Endodermal cell (in vitro differentiated cells): ENCODE measurements at regions not wholly inside any gene's neighbourhood (a gene's known extent, or its start where the extent isn't known, plus 50 kb on each side); places are given as distances from the start of the nearest gene placed in this dataset.

Experiments
- DNase-seq: peaks from one replicate; pipeline ENCODE4 v3.0.0-alpha.2; 2017
- H3K27ac ChIP-seq: 2 replicates; pipeline ENCODE4 v1.5.1; 2013; ENCODE audit warnings: mild to moderate bottlenecking, low read depth, low read length, moderate library complexity
- H3K27me3 ChIP-seq: 2 replicates; pipeline ENCODE4 v1.6.1; 2013; ENCODE audit warnings: mild to moderate bottlenecking, low read length, moderate library complexity; ENCODE audit not compliant: insufficient read depth, control insufficient read depth, poor library complexity, severe bottlenecking
- H3K36me3 ChIP-seq: 2 replicates; pipeline ENCODE4 v1.7.0; 2013; ENCODE audit warnings: mild to moderate bottlenecking, low read length, moderate library complexity; ENCODE audit not compliant: control insufficient read depth, insufficient read depth
- H3K4me1 ChIP-seq: one replicate; pipeline ENCODE4 v1.7.0; 2013; ENCODE audit warnings: low read length; ENCODE audit not compliant: control insufficient read depth, insufficient read depth
- H3K4me3 ChIP-seq: 2 replicates; pipeline ENCODE4 v1.5.1; 2013; ENCODE audit warnings: mild to moderate bottlenecking, low read length, moderate library complexity
- H3K9ac ChIP-seq: 2 replicates; pipeline ENCODE4 v1.6.1; 2013; ENCODE audit warnings: mild to moderate bottlenecking, low read length, moderate library complexity; ENCODE audit not compliant: poor library complexity, severe bottlenecking; ENCODE audit errors: extremely low read depth
- H3K9me3 ChIP-seq: 2 replicates; pipeline ENCODE4 v1.6.1; 2013; ENCODE audit warnings: mild to moderate bottlenecking, low read length, moderate library complexity; ENCODE audit not compliant: control insufficient read depth
- H3K27ac Mint-ChIP-seq: 2 replicates; pipeline ENCODE4 v1.8.0; 2020; ENCODE audit warnings: mixed read lengths
- H3K27me3 Mint-ChIP-seq: 2 replicates; pipeline ENCODE4 v1.8.0; 2021; ENCODE audit warnings: mild to moderate bottlenecking, mixed read lengths; ENCODE audit not compliant: insufficient read depth
- H3K36me3 Mint-ChIP-seq: 2 replicates; pipeline ENCODE4 v1.8.0; 2020; ENCODE audit warnings: low read depth, mixed read lengths
- H3K4me1 Mint-ChIP-seq: 2 replicates; pipeline ENCODE4 v1.8.0; 2020; ENCODE audit warnings: mixed read lengths
- H3K4me3 Mint-ChIP-seq: 2 replicates; pipeline ENCODE4 v1.8.0; 2020; ENCODE audit warnings: mild to moderate bottlenecking, moderate library complexity, mixed read lengths
- H3K9me3 Mint-ChIP-seq: 2 replicates; pipeline ENCODE4 v1.8.0; 2020; ENCODE audit warnings: mild to moderate bottlenecking, mixed read lengths
- WGBS, 2 experiments: methylation state at CpG; one replicate each; pipeline versions ENCODE4 v1.1.5 to v1.1.7; 2013; ENCODE audit warnings: missing lambda C conversion rate in 2 of 2, mixed read lengths in 1 of 2; ENCODE audit not compliant: insufficient coverage in 1 of 2, insufficient read length in 1 of 2; 5-methylcytosine and 5-hydroxymethylcytosine counted together
- TF ChIP-seq, protein P1 (sequence below): fragments of 200-600 bp; sonication (generic); conservative IDR thresholded peaks from 2 replicates; pipeline ENCODE4 v1.5.0; 2021; ENCODE audit warnings: antibody characterized with exemption, mild to moderate bottlenecking

DNA sequence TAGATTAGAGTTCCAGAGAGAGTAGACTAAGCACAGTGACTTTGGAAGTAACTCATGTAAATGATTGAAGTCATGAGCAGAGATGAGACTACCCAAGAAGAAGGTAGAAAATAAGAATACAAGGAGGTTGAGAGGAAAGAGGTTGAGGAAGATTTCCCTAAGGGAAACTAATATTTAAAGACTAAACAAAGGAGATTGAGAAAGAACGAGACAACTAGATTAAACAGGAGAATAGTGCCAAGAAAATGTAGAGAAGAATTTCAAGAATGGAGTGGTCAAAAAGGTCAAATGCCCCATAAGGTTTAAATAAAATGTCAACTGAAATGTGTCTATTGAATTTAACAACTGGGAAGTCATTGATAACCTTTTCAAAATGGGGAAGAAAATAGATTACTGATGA is 59.0 kb downstream of the RPS29 start:
- Mint-ChIP-seq H3K4me3 (no peak overlapping the region), H3K27me3 (peaks cover 7% of the 10 kb centered on the region), H3K9me3 (peaks cover 7% of the 10 kb centered on the region), H3K36me3 (peaks cover 9% of the 10 kb centered on the region), H3K27ac (no peak overlapping the region), H3K4me1 (peaks cover 13% of the 10 kb centered on the region)
- H3K9me3 ChIP-seq: peaks cover 9% of the 10 kb centered on the region
- H3K9ac ChIP-seq: no peak overlapping the region
- no peak overlapping the region for H3K27ac ChIP-seq
- TF ChIP-seq, protein P1, sequence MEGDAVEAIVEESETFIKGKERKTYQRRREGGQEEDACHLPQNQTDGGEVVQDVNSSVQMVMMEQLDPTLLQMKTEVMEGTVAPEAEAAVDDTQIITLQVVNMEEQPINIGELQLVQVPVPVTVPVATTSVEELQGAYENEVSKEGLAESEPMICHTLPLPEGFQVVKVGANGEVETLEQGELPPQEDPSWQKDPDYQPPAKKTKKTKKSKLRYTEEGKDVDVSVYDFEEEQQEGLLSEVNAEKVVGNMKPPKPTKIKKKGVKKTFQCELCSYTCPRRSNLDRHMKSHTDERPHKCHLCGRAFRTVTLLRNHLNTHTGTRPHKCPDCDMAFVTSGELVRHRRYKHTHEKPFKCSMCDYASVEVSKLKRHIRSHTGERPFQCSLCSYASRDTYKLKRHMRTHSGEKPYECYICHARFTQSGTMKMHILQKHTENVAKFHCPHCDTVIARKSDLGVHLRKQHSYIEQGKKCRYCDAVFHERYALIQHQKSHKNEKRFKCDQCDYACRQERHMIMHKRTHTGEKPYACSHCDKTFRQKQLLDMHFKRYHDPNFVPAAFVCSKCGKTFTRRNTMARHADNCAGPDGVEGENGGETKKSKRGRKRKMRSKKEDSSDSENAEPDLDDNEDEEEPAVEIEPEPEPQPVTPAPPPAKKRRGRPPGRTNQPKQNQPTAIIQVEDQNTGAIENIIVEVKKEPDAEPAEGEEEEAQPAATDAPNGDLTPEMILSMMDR: no peak
- 86 to 100% methylated on average over 1 of the region's 1 CpG for WGBS, 2 experiments
- DNase-seq: no peak
- H3K4me1 ChIP-seq: no peaks in the 10 kb centered on the region
- H3K27me3 ChIP-seq: no peaks in the 10 kb centered on the region
- H3K4me3 ChIP-seq: no peak overlapping the region
- H3K36me3 ChIP-seq: no peaks in the 10 kb centered on the region

DNA sequence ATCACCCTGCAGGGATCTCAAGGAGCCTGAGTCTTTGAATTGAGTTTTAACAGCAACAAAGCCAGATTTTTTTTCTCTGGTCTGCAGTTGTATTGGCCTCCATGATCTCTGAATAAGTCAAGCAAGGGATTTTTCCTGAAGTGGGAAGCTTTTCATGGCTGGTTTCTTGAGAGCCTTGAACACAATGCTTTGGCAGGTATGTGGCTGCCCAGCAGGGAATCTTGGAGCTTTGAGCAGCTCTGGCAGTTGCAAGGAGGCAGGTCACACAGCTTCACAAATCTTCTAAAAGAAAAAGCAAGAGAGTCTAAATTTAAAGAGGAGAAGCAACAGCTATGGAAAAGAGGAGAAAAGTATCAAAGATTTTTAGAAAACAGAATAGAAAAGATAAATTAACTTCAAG is 60.1 kb downstream of the RPS29 start:
- H3K27me3 Mint-ChIP-seq: peaks cover 5% of the 10 kb centered on the region
- H3K9ac ChIP-seq: no peak overlapping the region
- H3K9me3 Mint-ChIP-seq: peaks cover 7% of the 10 kb centered on the region
- H3K9me3 ChIP-seq: peaks cover 9% of the 10 kb centered on the region
- H3K27ac Mint-ChIP-seq: no peak overlapping the region
- H3K36me3 ChIP-seq: no peaks in the 10 kb centered on the region
- no peak overlapping the region for H3K4me3 Mint-ChIP-seq
- H3K27me3 ChIP-seq: no peaks in the 10 kb centered on the region
- no peak overlapping the region for H3K4me3 ChIP-seq
- peak; percentile 79 for DNase-seq
- TF ChIP-seq, protein P1: no peak
- H3K36me3 Mint-ChIP-seq: peaks cover 9% of the 10 kb centered on the region
- H3K4me1 ChIP-seq: no peaks in the 10 kb centered on the region
- no peak overlapping the region for H3K27ac ChIP-seq
- H3K4me1 Mint-ChIP-seq: peaks cover 13% of the 10 kb centered on the region

DNA sequence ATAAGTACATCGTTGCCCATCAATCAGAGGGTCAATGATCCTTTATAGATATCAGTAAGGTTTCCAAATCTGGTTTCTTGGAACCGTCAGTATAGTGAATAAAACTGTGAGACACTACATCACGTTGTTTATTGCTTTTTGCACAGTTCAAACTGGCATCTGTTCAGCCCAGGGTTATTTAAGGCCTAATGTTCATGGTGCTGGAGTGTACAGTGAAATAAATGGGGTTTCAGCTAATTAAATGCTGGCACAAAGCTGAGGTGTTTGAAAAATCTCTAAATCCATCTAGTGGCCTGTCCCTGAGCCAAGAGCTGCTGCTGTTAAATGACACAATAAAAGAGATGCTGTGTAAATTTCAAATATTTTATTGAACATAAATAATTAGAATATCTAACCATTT is 69.9 kb downstream of the RPS29 start:
- Mint-ChIP-seq H3K4me3 (no peak overlapping the region), H3K27ac (no peak overlapping the region), H3K4me1 (peaks cover 6% of the 10 kb centered on the region), H3K9me3 (no peaks in the 10 kb centered on the region), H3K36me3 (no peaks in the 10 kb centered on the region), H3K27me3 (peaks cover 8% of the 10 kb centered on the region)
- WGBS, 2 experiments: 86 to 92% methylated on average over 3 of the region's 3 CpGs
- H3K4me3 ChIP-seq: no peak overlapping the region
- DNase-seq: no peak
- H3K27ac ChIP-seq: no peak overlapping the region
- no peaks in the 10 kb centered on the region for H3K27me3 ChIP-seq
- no peaks in the 10 kb centered on the region for H3K9me3 ChIP-seq
- H3K36me3 ChIP-seq: no peaks in the 10 kb centered on the region
- H3K4me1 ChIP-seq: no peaks in the 10 kb centered on the region
- TF ChIP-seq, protein P1: no peak
- no peak overlapping the region for H3K9ac ChIP-seq
